Smooth muscle cell (in vitro differentiated cells): ENCODE measurements at regions not wholly inside any gene's neighbourhood (a gene's known extent, or its start where the extent isn't known, plus 50 kb on each side); places are given as distances from the start of the nearest gene placed in this dataset.

Experiments
- DNase-seq: peaks from one replicate; lab custom pipeline; 2025; ENCODE audit not compliant: unreplicated experiment; lab: John Stamatoyannopoulos, UW
- H2AFZ ChIP-seq: fragments of 200-600 bp; sonication (generic); 2 replicates; pipeline ENCODE4 v1.6.0; 2016; ENCODE audit warnings: antibody characterized with exemption, low read depth, mild to moderate bottlenecking
- H3F3A ChIP-seq: fragments of 200-600 bp; sonication (generic); 2 replicates; pipeline ENCODE4 v1.6.0; 2017; ENCODE audit warnings: antibody characterized with exemption, low read depth
- H3K27ac ChIP-seq: fragments of 200-600 bp; sonication (generic); 2 replicates; pipeline ENCODE4 v1.5.1; 2016; ENCODE audit warnings: low read depth, mild to moderate bottlenecking
- H3K27me3 ChIP-seq: fragments of 200-600 bp; sonication (generic); 2 replicates; pipeline ENCODE4 v1.6.1; 2016; ENCODE audit warnings: low read depth, mild to moderate bottlenecking
- H3K36me3 ChIP-seq: fragments of 200-600 bp; sonication (generic); 2 replicates; pipeline ENCODE4 v1.5.1; 2016; ENCODE audit warnings: low read depth
- H3K4me1 ChIP-seq: fragments of 200-600 bp; sonication (generic); 2 replicates; pipeline ENCODE4 v1.5.1; 2016; ENCODE audit warnings: low read depth
- H3K4me2 ChIP-seq: fragments of 200-600 bp; sonication (generic); 2 replicates; pipeline ENCODE4 v1.6.0; 2016; ENCODE audit warnings: mild to moderate bottlenecking
- H3K4me3 ChIP-seq: fragments of 200-600 bp; sonication (generic); 2 replicates; pipeline ENCODE4 v1.5.1; 2016; ENCODE audit warnings: mild to moderate bottlenecking
- H3K79me2 ChIP-seq: fragments of 200-600 bp; sonication (generic); 2 replicates; pipeline ENCODE4 v1.6.0; 2016; ENCODE audit warnings: low read depth, mild to moderate bottlenecking
- H3K9ac ChIP-seq: fragments of 200-600 bp; sonication (generic); 2 replicates; pipeline ENCODE4 v1.6.0; 2016; ENCODE audit warnings: low read depth
- H3K9me3 ChIP-seq: fragments of 200-600 bp; sonication (generic); replicated peaks from 2 replicates; pipeline ENCODE4 v1.5.1; 2016; ENCODE audit warnings: low read depth
- H4K20me1 ChIP-seq: fragments of 200-600 bp; sonication (generic); 2 replicates; pipeline ENCODE4 v1.6.0; 2016; ENCODE audit warnings: low read depth
- WGBS: methylation state at CpG from one replicate; pipeline ENCODE4 v1.1.7; 2016; ENCODE audit warnings: low lambda C conversion rate; 5-methylcytosine and 5-hydroxymethylcytosine counted together
- TF ChIP-seq, protein P1 (sequence below): fragments of 200-600 bp; sonication (generic); IDR thresholded peaks from 2 replicates; pipeline ENCODE4 v1.5.1; 2017; ENCODE audit warnings: borderline replicate concordance, mild to moderate bottlenecking, antibody characterized with exemption; ENCODE audit not compliant: insufficient read depth, poor library complexity, severe bottlenecking

DNA sequence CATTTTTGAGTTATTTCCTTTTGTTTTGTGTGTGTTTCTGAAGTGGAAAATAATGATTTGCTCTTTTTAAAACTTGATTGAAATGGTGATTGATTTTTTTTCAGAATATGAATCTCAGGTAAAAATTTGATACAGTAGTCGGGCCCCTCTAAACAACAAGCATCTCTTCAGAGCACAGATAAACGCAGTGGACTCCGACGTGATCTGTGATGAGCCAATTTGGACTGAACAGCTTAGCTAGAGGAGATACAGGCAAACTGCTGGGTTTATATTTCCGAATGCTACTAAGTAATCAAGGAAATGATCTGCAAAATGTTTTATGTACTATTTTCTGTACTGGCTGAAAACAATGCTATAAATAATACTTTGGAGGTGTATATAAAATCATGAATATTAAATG lies 705.7 kb upstream of the RGS18 start:
- no peaks in the 10 kb centered on the region for H3K4me1 ChIP-seq
- no peak overlapping the region for H3K9ac ChIP-seq
- 91% methylated on average over 5 of the region's 5 CpGs for WGBS
- H3K9me3 ChIP-seq: no peaks in the 10 kb centered on the region
- no peaks in the 10 kb centered on the region for H4K20me1 ChIP-seq
- no peak overlapping the region for H3K4me3 ChIP-seq
- H3K4me2 ChIP-seq: no peak overlapping the region
- TF ChIP-seq, protein P1, sequence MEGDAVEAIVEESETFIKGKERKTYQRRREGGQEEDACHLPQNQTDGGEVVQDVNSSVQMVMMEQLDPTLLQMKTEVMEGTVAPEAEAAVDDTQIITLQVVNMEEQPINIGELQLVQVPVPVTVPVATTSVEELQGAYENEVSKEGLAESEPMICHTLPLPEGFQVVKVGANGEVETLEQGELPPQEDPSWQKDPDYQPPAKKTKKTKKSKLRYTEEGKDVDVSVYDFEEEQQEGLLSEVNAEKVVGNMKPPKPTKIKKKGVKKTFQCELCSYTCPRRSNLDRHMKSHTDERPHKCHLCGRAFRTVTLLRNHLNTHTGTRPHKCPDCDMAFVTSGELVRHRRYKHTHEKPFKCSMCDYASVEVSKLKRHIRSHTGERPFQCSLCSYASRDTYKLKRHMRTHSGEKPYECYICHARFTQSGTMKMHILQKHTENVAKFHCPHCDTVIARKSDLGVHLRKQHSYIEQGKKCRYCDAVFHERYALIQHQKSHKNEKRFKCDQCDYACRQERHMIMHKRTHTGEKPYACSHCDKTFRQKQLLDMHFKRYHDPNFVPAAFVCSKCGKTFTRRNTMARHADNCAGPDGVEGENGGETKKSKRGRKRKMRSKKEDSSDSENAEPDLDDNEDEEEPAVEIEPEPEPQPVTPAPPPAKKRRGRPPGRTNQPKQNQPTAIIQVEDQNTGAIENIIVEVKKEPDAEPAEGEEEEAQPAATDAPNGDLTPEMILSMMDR: no peak
- no peaks in the 10 kb centered on the region for H3K27me3 ChIP-seq
- DNase-seq: no peak
- no peaks in the 10 kb centered on the region for H3K79me2 ChIP-seq
- no peak overlapping the region for H3K27ac ChIP-seq
- H3K36me3 ChIP-seq: no peaks in the 10 kb centered on the region
- H3F3A ChIP-seq: no peaks in the 10 kb centered on the region
- no peak overlapping the region for H2AFZ ChIP-seq

DNA sequence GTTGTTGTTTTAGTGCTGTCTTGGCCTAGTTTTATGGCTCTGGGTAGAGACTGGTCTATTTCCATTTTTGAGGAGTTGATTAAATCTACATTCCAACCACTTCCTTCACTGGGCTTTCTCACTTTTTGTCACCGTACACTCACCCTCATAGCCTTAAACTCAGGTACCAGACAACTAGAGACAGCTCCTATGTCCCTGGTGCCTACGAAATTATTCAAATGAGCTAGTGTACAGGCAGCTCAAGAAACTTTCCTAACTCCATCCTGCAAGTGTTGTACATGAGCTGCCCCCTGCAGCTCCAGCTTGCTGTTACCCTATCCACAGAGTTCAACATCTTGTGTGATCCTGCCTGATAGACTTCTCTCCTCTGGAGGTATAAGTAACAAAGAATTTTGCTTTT lies 704.8 kb upstream of the RGS18 start:
- Histone ChIP-seq H4K20me1 (no peaks in the 10 kb centered on the region), H3K4me1 (no peaks in the 10 kb centered on the region), H3K79me2 (no peaks in the 10 kb centered on the region), H3K4me3 (no peak overlapping the region), H3K36me3 (no peaks in the 10 kb centered on the region), H2AFZ (no peak overlapping the region), H3K9ac (no peak overlapping the region), H3K27ac (no peak overlapping the region), H3F3A (no peaks in the 10 kb centered on the region), H3K9me3 (no peaks in the 10 kb centered on the region), H3K4me2 (no peak overlapping the region), H3K27me3 (no peaks in the 10 kb centered on the region)
- TF ChIP-seq, protein P1: no peak
- DNase-seq: no peak
- WGBS: 81% methylated on average over 2 of the region's 2 CpGs

DNA sequence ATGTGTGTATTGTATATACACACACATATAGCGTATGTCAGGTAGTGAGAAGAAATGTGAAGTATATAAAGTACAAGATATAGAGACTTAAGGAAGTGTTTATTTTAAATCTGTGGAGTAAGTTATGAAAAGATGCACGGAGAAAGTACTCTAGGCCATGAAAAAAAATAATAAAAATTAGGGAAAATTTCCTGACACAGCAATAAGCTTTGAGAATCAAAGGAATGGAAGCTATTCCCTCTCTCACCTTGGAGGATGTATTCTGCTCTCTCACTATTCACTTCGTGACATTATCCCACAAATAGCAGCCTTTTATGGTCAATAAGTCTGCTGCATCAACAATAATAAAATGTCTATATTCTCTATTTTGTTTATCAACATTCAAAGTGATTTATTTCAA lies 700.4 kb upstream of the RGS18 start:
- DNase-seq: no peak
- H3K27ac ChIP-seq: no peak overlapping the region
- H2AFZ ChIP-seq: no peak overlapping the region
- no peaks in the 10 kb centered on the region for H3K79me2 ChIP-seq
- no peaks in the 10 kb centered on the region for H3F3A ChIP-seq
- no peak overlapping the region for H3K4me3 ChIP-seq
- H3K4me2 ChIP-seq: no peak overlapping the region
- H3K9ac ChIP-seq: no peak overlapping the region
- H3K36me3 ChIP-seq: no peaks in the 10 kb centered on the region
- no peaks in the 10 kb centered on the region for H4K20me1 ChIP-seq
- TF ChIP-seq, protein P1: no peak
- WGBS: 79% methylated on average over 3 of the region's 3 CpGs
- no peaks in the 10 kb centered on the region for H3K9me3 ChIP-seq
- no peaks in the 10 kb centered on the region for H3K27me3 ChIP-seq
- no peaks in the 10 kb centered on the region for H3K4me1 ChIP-seq

DNA sequence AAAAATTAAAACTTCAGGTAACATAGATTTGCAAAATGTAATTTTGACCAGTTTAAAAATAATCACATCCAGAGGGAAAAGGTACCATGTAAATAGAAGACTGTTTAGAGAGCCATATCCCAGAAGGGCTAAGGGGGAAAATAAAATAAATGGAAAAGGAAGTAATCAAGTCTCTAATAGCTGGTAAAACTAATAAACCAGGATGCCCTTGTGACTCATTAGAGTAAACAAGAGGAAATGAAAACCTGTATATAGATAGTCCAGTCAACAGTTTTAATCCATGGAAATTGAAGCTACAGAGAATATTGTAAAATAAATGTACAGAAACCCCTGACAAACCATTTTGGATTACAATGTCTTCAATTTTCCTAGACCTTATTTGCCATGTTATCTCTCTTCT lies 698.0 kb upstream of the RGS18 start:
- H3K9ac ChIP-seq: no peak overlapping the region
- no peak overlapping the region for H2AFZ ChIP-seq
- no peaks in the 10 kb centered on the region for H3K36me3 ChIP-seq
- TF ChIP-seq, protein P1: no peak
- H3K9me3 ChIP-seq: no peaks in the 10 kb centered on the region
- no peak overlapping the region for H3K4me3 ChIP-seq
- H3F3A ChIP-seq: no peaks in the 10 kb centered on the region
- H3K4me2 ChIP-seq: no peak overlapping the region
- no peak for DNase-seq
- no peaks in the 10 kb centered on the region for H4K20me1 ChIP-seq
- H3K27ac ChIP-seq: no peak overlapping the region
- no peaks in the 10 kb centered on the region for H3K27me3 ChIP-seq
- no peaks in the 10 kb centered on the region for H3K4me1 ChIP-seq
- H3K79me2 ChIP-seq: no peaks in the 10 kb centered on the region
